Astrocyte of the cerebellum (primary cell): ENCODE measurements at regions not wholly inside any gene's neighbourhood (a gene's known extent, or its start where the extent isn't known, plus 50 kb on each side); places are given as distances from the start of the nearest gene placed in this dataset.
"Not testable (repeated sequence)": the region's sequence is repeated elsewhere in the genome, so short reads cannot be mapped to it uniquely, and the experiment has no call there.

Experiments
- DNase-seq: peaks from one replicate; pipeline ENCODE4 v3.0.0-alpha.2; 2011; ENCODE audit warnings: low read depth
- H3K4me3 ChIP-seq: 2 replicates; pipeline ENCODE4 v1.5.1; 2011; ENCODE audit warnings: mild to moderate bottlenecking, low read depth, low read length, moderate library complexity
- in situ Hi-C: cut with HindIII; loops from 2 replicates; pipeline ENCODE4 v1.10.0; 2017; ENCODE audit warnings: low sequenced_read_pairs
- TF ChIP-seq, protein P1 (sequence below): IDR thresholded peaks from 2 replicates; pipeline ENCODE4 v1.5.1; 2012; ENCODE audit warnings: low read length, low read depth, moderate library complexity, mild to moderate bottlenecking; ENCODE audit errors: missing control alignments

DNA sequence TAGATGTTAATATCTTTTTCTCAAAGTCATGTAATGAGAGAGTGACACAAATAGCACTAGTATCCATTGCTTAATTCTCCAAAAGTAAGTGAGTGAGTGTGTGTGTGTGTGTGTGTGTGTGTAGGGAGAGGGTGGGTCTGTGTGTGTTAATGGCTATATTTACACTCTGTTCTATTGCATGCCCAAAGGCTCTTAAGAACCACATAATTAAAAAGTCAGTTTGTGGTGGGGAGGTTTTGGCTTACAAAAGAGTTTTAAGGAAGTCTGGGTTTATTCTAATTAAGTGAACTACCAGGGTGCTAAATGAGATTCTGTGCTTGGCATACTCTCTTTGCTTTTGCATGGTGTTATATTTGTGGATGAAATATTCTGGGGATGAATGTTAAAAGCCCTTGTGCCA is 1897.6 kb upstream of the FLRT2 start:
- in situ Hi-C loops, result no loop called here
- no peak for DNase-seq
- TF ChIP-seq, protein P1, sequence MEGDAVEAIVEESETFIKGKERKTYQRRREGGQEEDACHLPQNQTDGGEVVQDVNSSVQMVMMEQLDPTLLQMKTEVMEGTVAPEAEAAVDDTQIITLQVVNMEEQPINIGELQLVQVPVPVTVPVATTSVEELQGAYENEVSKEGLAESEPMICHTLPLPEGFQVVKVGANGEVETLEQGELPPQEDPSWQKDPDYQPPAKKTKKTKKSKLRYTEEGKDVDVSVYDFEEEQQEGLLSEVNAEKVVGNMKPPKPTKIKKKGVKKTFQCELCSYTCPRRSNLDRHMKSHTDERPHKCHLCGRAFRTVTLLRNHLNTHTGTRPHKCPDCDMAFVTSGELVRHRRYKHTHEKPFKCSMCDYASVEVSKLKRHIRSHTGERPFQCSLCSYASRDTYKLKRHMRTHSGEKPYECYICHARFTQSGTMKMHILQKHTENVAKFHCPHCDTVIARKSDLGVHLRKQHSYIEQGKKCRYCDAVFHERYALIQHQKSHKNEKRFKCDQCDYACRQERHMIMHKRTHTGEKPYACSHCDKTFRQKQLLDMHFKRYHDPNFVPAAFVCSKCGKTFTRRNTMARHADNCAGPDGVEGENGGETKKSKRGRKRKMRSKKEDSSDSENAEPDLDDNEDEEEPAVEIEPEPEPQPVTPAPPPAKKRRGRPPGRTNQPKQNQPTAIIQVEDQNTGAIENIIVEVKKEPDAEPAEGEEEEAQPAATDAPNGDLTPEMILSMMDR, result no peak
- H3K4me3 ChIP-seq, result no peak overlapping the region

DNA sequence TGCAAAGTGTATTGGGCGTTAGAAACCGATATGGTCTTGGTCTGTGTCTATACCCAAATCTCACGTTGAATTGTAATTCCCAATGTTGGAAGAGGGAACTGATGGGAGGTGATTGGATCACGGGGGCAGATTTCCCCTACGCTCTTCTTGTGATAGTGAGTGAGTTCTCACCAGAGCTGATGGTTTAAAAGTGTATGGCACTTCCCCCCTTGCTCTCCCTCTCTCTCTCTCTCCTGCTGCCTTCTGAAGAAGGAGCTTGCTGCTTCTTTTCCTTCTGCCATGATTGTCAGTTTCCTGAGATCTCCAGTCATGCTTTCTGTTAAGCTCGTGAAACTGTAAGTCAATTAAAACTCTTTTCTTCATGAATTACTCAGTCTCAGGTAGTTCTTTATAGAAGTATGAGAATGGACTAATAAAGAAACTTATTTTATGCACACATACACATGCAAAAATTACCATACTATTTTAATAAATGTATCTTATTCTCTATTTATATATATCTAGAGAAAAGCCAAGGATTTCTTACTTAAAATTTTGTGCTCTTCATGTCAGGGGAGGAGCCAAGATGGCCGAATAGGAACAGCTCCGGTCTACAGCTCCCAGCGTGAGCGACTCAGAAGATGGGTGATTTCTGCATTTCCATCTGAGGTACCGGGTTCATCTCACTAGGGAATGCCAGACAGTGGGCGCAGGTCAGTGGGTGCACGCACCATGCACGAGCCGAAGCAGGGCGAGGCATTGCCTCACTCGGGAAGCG is 1891.0 kb upstream of the FLRT2 start:
- TF ChIP-seq, protein P1, result no peak

DNA sequence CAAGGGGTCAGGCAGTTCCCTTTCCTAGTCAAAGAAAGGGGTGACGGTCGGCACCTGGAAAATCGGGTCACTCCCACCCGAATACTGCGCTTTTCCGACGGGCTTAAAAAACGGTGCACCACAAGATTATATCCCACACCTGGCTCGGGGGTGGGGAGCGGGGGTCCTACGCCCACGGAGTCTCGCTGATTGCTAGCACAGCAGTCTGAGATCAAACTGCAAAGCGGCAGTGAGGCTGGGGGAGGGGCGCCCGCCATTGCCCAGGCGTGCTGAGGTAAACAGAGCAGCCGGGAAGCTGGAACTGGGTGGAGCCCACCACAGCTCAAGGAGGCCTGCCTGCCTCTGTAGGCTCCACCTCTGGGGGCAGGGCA is 1890.5 kb upstream of the FLRT2 start:
- in situ Hi-C loops, DNase-seq, H3K4me3 ChIP-seq: not testable (repeated sequence)

More for the DNA sequence above, 1891.0 kb upstream of the FLRT2 start:
- DNase-seq, result no peak
- no peak overlapping the region for H3K4me3 ChIP-seq
- in situ Hi-C loops, result no loop called here

DNA sequence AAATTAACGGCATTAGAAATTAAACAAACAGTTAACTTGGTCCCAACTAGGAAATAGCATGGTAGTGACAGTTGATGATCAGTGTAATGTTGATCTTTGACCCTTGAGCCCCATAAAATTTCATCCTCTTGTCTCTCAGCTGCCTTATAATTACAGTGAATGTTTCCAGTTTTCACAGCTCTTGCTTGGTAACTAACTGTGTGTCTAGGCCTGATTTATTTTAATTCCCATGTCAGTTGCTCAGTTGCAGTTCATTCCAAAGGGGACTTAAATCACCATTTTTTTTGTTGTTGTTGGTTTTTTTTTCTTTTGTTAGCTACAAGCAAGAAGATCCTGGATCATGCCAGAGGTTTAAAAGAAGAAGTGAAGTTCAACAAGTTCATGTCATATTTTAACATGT is 1883.7 kb upstream of the FLRT2 start:
- H3K4me3 ChIP-seq, result no peak overlapping the region
- TF ChIP-seq, protein P1, result no peak
- in situ Hi-C loops, result no loop called here
- no peak for DNase-seq

DNA sequence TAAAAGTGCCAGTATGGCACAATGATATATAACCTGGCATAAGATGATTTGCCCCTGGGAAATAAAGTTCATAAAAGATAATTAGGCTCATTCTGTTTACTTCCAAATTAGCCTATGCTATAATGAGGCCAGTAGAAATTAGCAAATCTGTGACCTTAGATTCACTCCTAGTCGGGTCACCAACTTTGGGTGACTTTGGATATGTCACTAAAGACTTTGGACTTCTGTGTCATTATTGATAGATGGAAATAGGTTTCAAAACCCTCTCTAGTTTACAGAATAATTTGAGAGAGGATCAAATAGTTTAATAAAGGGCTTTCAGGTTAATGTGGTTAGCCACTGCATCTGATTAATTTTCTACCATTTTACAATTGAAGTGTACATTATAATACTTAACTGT is 1869.3 kb upstream of the FLRT2 start:
- H3K4me3 ChIP-seq, result no peak overlapping the region
- in situ Hi-C loops, result no loop called here
- TF ChIP-seq, protein P1, result no peak
- no peak for DNase-seq

DNA sequence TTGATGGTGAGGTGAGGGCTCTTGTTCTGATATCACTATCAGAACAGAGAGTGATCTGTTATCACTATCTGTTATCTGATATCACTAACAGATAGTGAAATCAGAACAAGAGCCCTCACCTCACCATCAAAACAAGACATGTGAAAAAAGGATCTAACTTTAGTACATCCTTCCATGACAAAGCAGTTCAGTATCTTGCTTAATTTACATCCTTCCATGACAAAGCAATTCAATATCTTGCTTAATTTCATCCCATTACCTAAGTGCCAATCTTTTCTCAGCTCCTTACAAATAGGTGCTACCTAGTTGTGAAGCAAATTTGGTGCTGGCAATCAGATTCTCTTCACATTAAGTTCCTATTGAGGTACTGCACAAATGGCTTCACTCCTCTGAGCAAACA is 1865.6 kb upstream of the FLRT2 start:
- H3K4me3 ChIP-seq, result no peak overlapping the region
- in situ Hi-C loops, result no loop called here
- TF ChIP-seq, protein P1, result no peak
- DNase-seq, result no peak

DNA sequence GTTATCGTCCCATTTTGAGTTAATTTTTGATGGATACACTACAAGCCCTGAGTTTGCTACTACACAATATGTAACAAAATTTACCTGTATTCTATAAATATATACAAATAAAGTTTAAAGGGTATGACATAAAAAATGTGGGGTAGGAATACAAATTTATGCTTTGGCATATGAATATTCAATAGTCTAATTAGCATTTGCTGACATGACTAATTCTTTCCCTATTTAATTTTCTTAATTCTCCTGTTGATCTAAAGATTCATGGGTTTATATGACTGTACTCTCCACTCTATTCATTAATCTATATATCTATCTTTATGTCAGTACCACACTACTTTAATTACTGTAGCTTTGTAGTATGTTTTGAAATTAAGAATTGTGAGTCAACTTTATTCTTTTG is 1840.7 kb upstream of the FLRT2 start:
- TF ChIP-seq, protein P1, result no peak
- no peak for DNase-seq
- in situ Hi-C loops, result no loop called here
- no peak overlapping the region for H3K4me3 ChIP-seq
